ENCODE measurements at regions not wholly inside any gene's neighbourhood (a gene's known extent, or its start where the extent isn't known, plus 50 kb on each side); places are given as distances from the start of the nearest gene placed in this dataset.
"Not testable (repeated sequence)": the region's sequence is repeated elsewhere in the genome, so short reads cannot be mapped to it uniquely, and the experiment has no call there.

GRCh38 chr14:28157289-28157869 is 609.2 kb upstream of the FOXG1 start:
- no peak for DNase-seq

- DNase-seq, result no peak
Observed at GRCh38 chr14:28157887-28158791, 608.4 kb upstream of the FOXG1 start.

- no peak for DNase-seq
Observed at GRCh38 chr14:28161040-28161439, 605.5 kb upstream of the FOXG1 start.

- DNase-seq, result no peak
Observed at GRCh38 chr14:28163233-28163632, 603.4 kb upstream of the FOXG1 start.

GRCh38 chr14:28163897-28164296 is 602.7 kb upstream of the FOXG1 start:
- DNase-seq, result no peak

- not testable (repeated sequence) for DNase-seq
Observed at GRCh38 chr14:28187902-28188830, 578.4 kb upstream of the FOXG1 start.

- DNase-seq, result no peak
Observed at GRCh38 chr14:28196878-28197277, 569.7 kb upstream of the FOXG1 start.

- DNase-seq, result no peak
Observed at GRCh38 chr14:28220391-28220790, 546.2 kb upstream of the FOXG1 start.

GRCh38 chr14:28240909-28241308 is 525.7 kb upstream of the FOXG1 start:
- no peak for DNase-seq

- DNase-seq, result no peak
Observed at GRCh38 chr14:28242895-28243294, 523.7 kb upstream of the FOXG1 start.

- DNase-seq, result no peak
Observed at GRCh38 chr14:28243600-28243999, 523.0 kb upstream of the FOXG1 start.

GRCh38 chr14:28245216-28245615 is 521.4 kb upstream of the FOXG1 start:
- DNase-seq, result no peak

- no peak for DNase-seq
Observed at GRCh38 chr14:28247491-28247890, 519.1 kb upstream of the FOXG1 start.

GRCh38 chr14:28252124-28252523 is 514.5 kb upstream of the FOXG1 start:
- DNase-seq, result not testable (repeated sequence)

- no peak for DNase-seq
Observed at GRCh38 chr14:28254768-28255167, 511.8 kb upstream of the FOXG1 start.

GRCh38 chr14:28264306-28264705 is 502.3 kb upstream of the FOXG1 start:
- no peak for DNase-seq

GRCh38 chr14:28272270-28272669 is 494.3 kb upstream of the FOXG1 start:
- DNase-seq, result no peak

- no peak for DNase-seq
Observed at GRCh38 chr14:28280530-28280929, 486.1 kb upstream of the FOXG1 start.

GRCh38 chr14:28280997-28281598 is 485.5 kb upstream of the FOXG1 start:
- DNase-seq, result no peak

GRCh38 chr14:28284546-28285300 is 481.9 kb upstream of the FOXG1 start:
- no peak for DNase-seq

GRCh38 chr14:28294834-28295440 is 471.6 kb upstream of the FOXG1 start:
- DNase-seq, result no peak

- DNase-seq, result no peak
Observed at GRCh38 chr14:28297559-28297958, 469.0 kb upstream of the FOXG1 start.
